ENCODE measurements at regions not wholly inside any gene's neighbourhood (a gene's known extent, or its start where the extent isn't known, plus 50 kb on each side); places are given as distances from the start of the nearest gene placed in this dataset.

GRCh38 chr2:138333677-138334076 lies 167.9 kb upstream of the SPOPL start:
- ChIA-PET CTCF (no interaction called here), POLR2A (no interaction called here)
- DNase-seq (ENCODE audit: low read depth, low spot score) = no peak
- no peak for TF ChIP-seq CTCF (IDR thresholded peaks at IDR 0.05; ENCODE audit: insufficient read depth, low read length, missing control alignments)
- no peak overlapping the region for H3K4me3 ChIP-seq (ENCODE audit: low read depth, low read length)

- no peak for DNase-seq (ENCODE audit: low read depth, low spot score)
- POLR2A ChIA-PET = no interaction called here
- H3K4me3 ChIP-seq (ENCODE audit: low read depth, low read length) = no peak overlapping the region
- CTCF ChIA-PET = no interaction called here
- TF ChIP-seq CTCF (IDR thresholded peaks at IDR 0.05; ENCODE audit: insufficient read depth, low read length, missing control alignments) = no peak
Measured at GRCh38 chr2:138334323-138334722, 167.2 kb upstream of the SPOPL start.

- no peak for DNase-seq (ENCODE audit: low read depth, low spot score)
- H3K4me3 ChIP-seq (ENCODE audit: low read depth, low read length) = no peak overlapping the region
- CTCF ChIA-PET = no interaction called here
- no peak for TF ChIP-seq CTCF (IDR thresholded peaks at IDR 0.05; ENCODE audit: insufficient read depth, low read length, missing control alignments)
- POLR2A ChIA-PET = no interaction called here
Measured at GRCh38 chr2:138335036-138335435, 166.5 kb upstream of the SPOPL start.

- no peak for TF ChIP-seq CTCF (IDR thresholded peaks at IDR 0.05; ENCODE audit: insufficient read depth, low read length, missing control alignments)
- ChIA-PET POLR2A (no interaction called here), CTCF (no interaction called here)
- no peak for DNase-seq (ENCODE audit: low read depth, low spot score)
- no peak overlapping the region for H3K4me3 ChIP-seq (ENCODE audit: low read depth, low read length)
Measured at GRCh38 chr2:138336146-138336545, 165.4 kb upstream of the SPOPL start.

- DNase-seq (ENCODE audit: low read depth, low spot score) = no peak
- ChIA-PET CTCF (interaction anchor here (2.5 kb wide), 1 partner anchor 19 kb away, joined by 11 read pairs; no protein-coding TSS in a partner anchor), POLR2A (no interaction called here)
- no peak overlapping the region for H3K4me3 ChIP-seq (ENCODE audit: low read depth, low read length)
- TF ChIP-seq CTCF (IDR thresholded peaks at IDR 0.05; ENCODE audit: insufficient read depth, low read length, missing control alignments) = no peak
Measured at GRCh38 chr2:138355244-138355643, 146.3 kb upstream of the SPOPL start.

- no peak overlapping the region for H3K4me3 ChIP-seq (ENCODE audit: low read depth, low read length)
- POLR2A ChIA-PET = interaction anchor here (0.6 kb wide), 1 partner anchor 329 kb away, joined by 5 read pairs; no protein-coding TSS in a partner anchor
- CTCF ChIA-PET = interaction anchor here (2.5 kb wide), 1 partner anchor 18 kb away, joined by 11 read pairs; no protein-coding TSS in a partner anchor
- DNase-seq (ENCODE audit: low read depth, low spot score) = no peak
- TF ChIP-seq CTCF (IDR thresholded peaks at IDR 0.05; ENCODE audit: insufficient read depth, low read length, missing control alignments) = no peak
Measured at GRCh38 chr2:138356178-138356577, 145.4 kb upstream of the SPOPL start.
